ENCODE measurements at regions not wholly inside any gene's neighbourhood (a gene's known extent, or its start where the extent isn't known, plus 50 kb on each side); places are given as distances from the start of the nearest gene placed in this dataset.

GRCh38 chr4:126630230-126630629 lies 1002.5 kb upstream of the INTU start:
- Histone ChIP-seq H3K4me2 (ENCODE audit: low read length) (no peak overlapping the region), H3K27ac (ENCODE audit: low read length) (no peak overlapping the region), H3K27me3 (ENCODE audit: low read depth, low read length) (no peaks in the 10 kb centered on the region), H3K9me3 (ENCODE audit: insufficient read depth, low read length) (no peaks in the 10 kb centered on the region), H3K36me3 (replicated peaks; ENCODE audit: low read depth, low read length) (no peaks in the 10 kb centered on the region), H3K4me1 (ENCODE audit: low read length) (no peaks in the 10 kb centered on the region), H3K9ac (ENCODE audit: low read length) (no peak overlapping the region), H3K79me2 (ENCODE audit: low read length) (no peaks in the 10 kb centered on the region), H2AFZ (ENCODE audit: low read depth, low read length) (no peak overlapping the region), H4K20me1 (ENCODE audit: insufficient read depth, low read length) (no peaks in the 10 kb centered on the region), H3K4me3 (ENCODE audit: low read length) (no peak overlapping the region)
- TF ChIP-seq EZH2phosphoT487 (IDR thresholded peaks at IDR 0.05; ENCODE audit: low read depth) (no peak), CTCF (IDR thresholded peaks at IDR 0.05; ENCODE audit: low read depth, low read length) (no peak)

GRCh38 chr4:126633306-126633705 lies 999.5 kb upstream of the INTU start:
- no peaks in the 10 kb centered on the region for H3K9me3 ChIP-seq (ENCODE audit: insufficient read depth, low read length)
- no peak overlapping the region for H3K4me3 ChIP-seq (ENCODE audit: low read length)
- no peaks in the 10 kb centered on the region for H4K20me1 ChIP-seq (ENCODE audit: insufficient read depth, low read length)
- no peak for TF ChIP-seq EZH2phosphoT487 (IDR thresholded peaks at IDR 0.05; ENCODE audit: low read depth)
- TF ChIP-seq CTCF (IDR thresholded peaks at IDR 0.05; ENCODE audit: low read depth, low read length), result no peak
- H3K27me3 ChIP-seq (ENCODE audit: low read depth, low read length), result no peaks in the 10 kb centered on the region
- H3K27ac ChIP-seq (ENCODE audit: low read length), result no peak overlapping the region
- H2AFZ ChIP-seq (ENCODE audit: low read depth, low read length), result no peak overlapping the region
- no peaks in the 10 kb centered on the region for H3K4me1 ChIP-seq (ENCODE audit: low read length)
- no peaks in the 10 kb centered on the region for H3K36me3 ChIP-seq (replicated peaks; ENCODE audit: low read depth, low read length)
- H3K79me2 ChIP-seq (ENCODE audit: low read length), result no peaks in the 10 kb centered on the region
- no peak overlapping the region for H3K4me2 ChIP-seq (ENCODE audit: low read length)
- H3K9ac ChIP-seq (ENCODE audit: low read length), result no peak overlapping the region

- Histone ChIP-seq H2AFZ (ENCODE audit: low read depth, low read length) (no peak overlapping the region), H3K36me3 (replicated peaks; ENCODE audit: low read depth, low read length) (no peaks in the 10 kb centered on the region), H3K79me2 (ENCODE audit: low read length) (no peaks in the 10 kb centered on the region), H3K4me2 (ENCODE audit: low read length) (no peak overlapping the region), H3K9me3 (ENCODE audit: insufficient read depth, low read length) (no peaks in the 10 kb centered on the region), H3K9ac (ENCODE audit: low read length) (no peak overlapping the region), H3K4me1 (ENCODE audit: low read length) (no peaks in the 10 kb centered on the region), H4K20me1 (ENCODE audit: insufficient read depth, low read length) (no peaks in the 10 kb centered on the region), H3K4me3 (ENCODE audit: low read length) (no peak overlapping the region), H3K27ac (ENCODE audit: low read length) (no peak overlapping the region), H3K27me3 (ENCODE audit: low read depth, low read length) (no peaks in the 10 kb centered on the region)
- no peak for TF ChIP-seq CTCF (IDR thresholded peaks at IDR 0.05; ENCODE audit: low read depth, low read length)
- no peak for TF ChIP-seq EZH2phosphoT487 (IDR thresholded peaks at IDR 0.05; ENCODE audit: low read depth)
These were observed 995.1 kb upstream of the INTU start for GRCh38 chr4:126637706-126638105.

GRCh38 chr4:126647320-126647719 lies 985.4 kb upstream of the INTU start:
- H3K9ac ChIP-seq (ENCODE audit: low read length), result no peak overlapping the region
- no peak overlapping the region for H3K4me3 ChIP-seq (ENCODE audit: low read length)
- H3K36me3 ChIP-seq (replicated peaks; ENCODE audit: low read depth, low read length), result no peaks in the 10 kb centered on the region
- no peak overlapping the region for H3K4me2 ChIP-seq (ENCODE audit: low read length)
- H2AFZ ChIP-seq (ENCODE audit: low read depth, low read length), result no peak overlapping the region
- no peaks in the 10 kb centered on the region for H4K20me1 ChIP-seq (ENCODE audit: insufficient read depth, low read length)
- H3K27me3 ChIP-seq (ENCODE audit: low read depth, low read length), result no peaks in the 10 kb centered on the region
- no peaks in the 10 kb centered on the region for H3K4me1 ChIP-seq (ENCODE audit: low read length)
- TF ChIP-seq EZH2phosphoT487 (IDR thresholded peaks at IDR 0.05; ENCODE audit: low read depth), result no peak
- no peak for TF ChIP-seq CTCF (IDR thresholded peaks at IDR 0.05; ENCODE audit: low read depth, low read length)
- no peak overlapping the region for H3K27ac ChIP-seq (ENCODE audit: low read length)
- H3K79me2 ChIP-seq (ENCODE audit: low read length), result no peaks in the 10 kb centered on the region
- no peaks in the 10 kb centered on the region for H3K9me3 ChIP-seq (ENCODE audit: insufficient read depth, low read length)
